Kidney tubule cell (primary cell): ENCODE measurements at regions not wholly inside any gene's neighbourhood (a gene's known extent, or its start where the extent isn't known, plus 50 kb on each side); places are given as distances from the start of the nearest gene placed in this dataset.

Experiments
- DNase-seq: peaks from one replicate; pipeline ENCODE4 v3.0.0-alpha.2; 2018; ENCODE audit warnings: low spot score

DNA sequence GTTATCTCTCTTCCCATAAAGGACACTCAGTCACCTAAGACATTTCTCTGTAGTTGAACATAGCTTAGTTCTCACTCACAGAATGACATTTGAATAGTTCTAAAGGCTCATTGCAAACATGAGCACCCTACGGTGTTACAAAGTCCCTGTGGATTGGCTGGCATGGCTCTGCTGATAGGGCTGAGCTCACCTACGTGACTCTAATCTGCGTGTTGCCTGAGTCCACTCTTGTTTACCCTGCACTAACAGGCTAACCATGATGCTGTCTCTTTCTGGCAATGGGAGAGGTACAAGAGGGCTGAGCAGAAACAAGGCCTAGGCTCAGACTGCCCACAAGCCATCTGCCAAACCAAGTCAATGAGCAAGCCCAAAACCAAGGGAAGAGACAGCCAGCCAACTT, 103.6 kb downstream of the PALM2AKAP2 start:
- no peak for DNase-seq

DNA sequence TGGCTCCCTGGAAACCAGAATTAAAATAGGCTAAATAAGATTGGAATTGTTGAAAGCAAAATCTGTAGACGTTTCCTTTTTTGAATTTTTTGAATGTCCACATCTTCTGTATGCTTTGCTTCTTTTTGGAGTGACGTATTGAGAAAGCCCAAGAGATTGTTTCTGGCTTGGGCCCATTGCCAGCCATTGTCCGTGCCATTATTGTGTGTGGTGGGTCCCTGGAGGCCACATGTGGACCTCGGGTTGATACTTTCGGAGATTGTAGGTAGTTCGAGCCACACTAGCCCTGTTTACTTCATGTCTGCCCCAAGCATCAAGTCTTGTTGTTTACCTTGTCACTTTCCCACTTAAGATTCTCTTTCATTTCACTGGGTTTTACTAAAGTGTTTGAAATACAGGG, 106.0 kb downstream of the PALM2AKAP2 start:
- no peak for DNase-seq

DNA sequence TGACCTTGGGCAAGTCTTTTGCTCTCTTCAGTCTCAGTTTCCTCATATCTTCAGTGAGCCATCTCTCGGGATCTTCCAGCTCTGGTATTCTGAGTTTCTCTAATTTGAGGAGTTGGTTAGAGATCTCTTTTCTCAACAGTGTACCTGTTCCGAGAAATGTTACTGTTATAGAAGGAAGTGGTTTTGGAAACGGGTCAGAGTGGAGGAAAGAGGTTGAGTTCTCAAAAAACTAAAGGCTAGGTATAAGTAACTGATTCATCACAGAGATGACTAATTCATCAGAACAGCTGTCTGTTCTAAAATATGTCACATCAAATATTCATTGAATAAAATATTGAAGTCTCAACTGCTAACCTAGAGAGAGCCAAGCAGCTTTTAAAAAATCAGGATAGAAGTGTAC, 106.6 kb downstream of the PALM2AKAP2 start:
- peak; percentile 20 for DNase-seq

DNA sequence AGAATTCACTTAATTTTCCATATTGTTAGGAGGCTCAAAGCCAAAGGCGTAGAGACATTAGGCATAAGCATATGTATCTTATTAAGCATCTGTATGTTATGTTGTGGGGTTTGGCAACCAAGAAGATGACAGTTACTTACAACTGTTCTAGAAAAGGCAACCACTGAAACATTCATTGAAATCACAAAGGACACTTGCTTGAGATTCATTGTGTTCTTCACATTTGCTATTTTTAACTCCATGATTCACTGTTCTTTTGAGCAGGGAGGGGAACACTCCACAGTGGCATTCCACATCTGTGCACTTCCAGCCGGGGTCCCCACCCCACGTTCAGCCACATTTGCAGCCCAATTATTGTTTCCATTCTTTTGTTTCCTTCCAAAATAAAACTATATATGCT, 107.1 kb downstream of the PALM2AKAP2 start:
- DNase-seq: peak; percentile 34

DNA sequence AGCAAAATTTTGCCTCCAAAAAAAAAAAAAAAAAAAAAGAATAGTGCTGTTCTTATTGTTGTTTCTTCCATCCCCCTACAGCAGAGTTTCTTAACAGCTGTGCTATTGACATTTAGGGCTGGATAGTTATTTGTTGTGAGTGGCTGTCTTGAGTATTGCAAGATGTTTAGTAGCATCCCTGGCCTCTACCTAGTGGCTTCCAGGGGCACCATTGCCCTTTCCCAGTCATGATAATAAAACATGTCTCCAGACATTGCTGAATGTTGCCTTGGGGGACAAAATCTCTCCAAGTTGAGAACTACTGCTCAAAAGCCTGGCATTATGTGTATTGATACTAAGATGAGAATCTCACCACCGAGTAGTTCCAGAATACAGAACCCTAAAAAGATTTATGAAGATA, 108.7 kb downstream of the PALM2AKAP2 start:
- no peak for DNase-seq

DNA sequence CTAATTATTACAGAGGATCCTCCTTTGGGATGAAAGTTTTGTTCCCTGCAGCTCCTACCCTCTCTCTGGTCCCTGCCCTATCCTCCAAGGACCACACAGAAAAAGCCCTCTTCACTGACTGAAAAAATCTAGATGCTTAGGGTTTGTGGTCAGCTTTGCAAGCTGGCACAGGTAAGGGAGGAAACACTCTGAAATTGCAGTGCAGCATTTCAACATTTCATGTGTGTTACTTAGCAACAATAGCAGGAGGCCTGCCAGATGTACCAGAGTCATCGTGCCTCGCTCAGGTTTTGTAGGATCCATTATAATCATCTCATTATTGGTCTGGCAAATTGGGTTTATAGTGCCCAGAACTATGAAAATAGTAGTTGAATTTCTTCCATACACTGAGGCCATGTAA, 109.5 kb downstream of the PALM2AKAP2 start:
- DNase-seq: no peak

DNA sequence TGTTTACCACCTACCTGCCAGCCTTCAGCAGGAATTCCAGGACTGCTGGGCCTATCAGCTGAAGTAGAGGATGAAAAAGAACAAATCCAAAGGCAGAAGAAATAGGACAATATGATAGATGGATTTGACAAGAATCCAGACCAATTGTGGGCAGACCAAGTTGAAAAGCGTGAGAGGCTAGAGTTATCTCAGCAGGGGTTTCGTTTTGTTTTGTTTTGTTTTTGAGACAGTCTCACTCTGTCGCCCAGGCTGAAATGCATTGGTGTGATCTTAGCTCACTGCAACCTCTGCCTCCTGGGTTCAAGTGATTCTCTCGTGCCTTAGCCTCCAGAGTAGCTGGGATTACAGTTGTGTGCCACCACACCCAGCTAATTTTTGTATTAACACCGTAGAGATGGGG, 113.2 kb downstream of the PALM2AKAP2 start:
- DNase-seq: no peak

DNA sequence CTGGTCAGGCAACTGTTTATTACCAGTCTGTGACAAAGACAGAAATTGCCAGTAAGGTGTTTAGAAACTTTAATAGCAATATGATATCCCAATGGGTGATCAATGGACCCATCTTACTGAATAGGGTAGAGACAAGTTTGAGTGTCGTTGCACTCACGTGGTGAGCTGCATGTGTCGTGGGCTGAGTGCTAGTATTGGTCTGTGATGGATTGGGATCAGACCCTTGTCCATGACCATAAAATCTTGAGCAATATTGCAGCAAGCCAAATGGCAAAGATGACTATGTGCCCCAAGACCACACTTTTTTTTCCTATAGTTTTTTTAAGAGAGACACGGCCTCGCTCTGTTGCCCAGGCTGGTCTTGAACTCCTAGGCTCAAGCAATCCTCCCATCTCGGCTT, 114.5 kb downstream of the PALM2AKAP2 start:
- no peak for DNase-seq

DNA sequence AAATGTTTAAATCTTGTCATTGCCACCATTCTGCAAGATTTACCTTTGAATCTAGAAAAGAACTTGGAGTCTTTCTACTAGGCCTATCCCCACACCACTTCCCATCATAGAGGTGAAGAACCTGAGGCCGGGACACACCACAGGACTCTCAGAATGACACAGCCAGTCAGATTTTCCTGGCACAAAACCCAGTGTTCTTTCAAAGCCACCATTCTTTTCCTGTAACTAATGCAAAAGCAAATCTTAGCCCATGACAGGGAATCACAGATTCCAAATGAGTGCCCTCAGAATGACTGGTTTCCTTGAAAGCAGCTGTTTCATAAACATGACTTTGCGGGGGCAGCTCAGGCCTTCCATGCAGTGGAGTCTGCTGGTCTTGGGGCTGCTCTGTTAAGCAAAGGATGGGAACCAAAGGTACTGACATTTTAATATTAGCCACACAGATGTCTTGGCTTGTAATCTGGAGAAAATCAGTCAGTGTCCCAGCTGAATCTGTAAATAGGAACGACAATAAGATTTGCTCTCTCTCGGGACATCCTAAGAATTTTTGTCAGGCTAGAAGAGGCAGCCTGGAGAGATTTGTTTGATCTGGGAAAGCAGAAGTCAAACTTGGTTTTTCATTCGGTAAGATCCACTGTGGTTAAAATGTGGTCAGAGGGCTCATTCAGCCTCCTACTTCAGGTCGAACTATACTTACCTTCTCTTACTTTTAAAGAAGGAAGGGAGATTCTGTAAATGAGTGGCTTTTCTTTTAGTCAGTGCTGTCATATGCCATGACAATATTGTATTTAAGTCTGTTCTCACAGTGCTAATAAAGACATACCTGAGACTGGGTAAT, 115.1 kb downstream of the PALM2AKAP2 start:
- peak; percentile 56 for DNase-seq

DNA sequence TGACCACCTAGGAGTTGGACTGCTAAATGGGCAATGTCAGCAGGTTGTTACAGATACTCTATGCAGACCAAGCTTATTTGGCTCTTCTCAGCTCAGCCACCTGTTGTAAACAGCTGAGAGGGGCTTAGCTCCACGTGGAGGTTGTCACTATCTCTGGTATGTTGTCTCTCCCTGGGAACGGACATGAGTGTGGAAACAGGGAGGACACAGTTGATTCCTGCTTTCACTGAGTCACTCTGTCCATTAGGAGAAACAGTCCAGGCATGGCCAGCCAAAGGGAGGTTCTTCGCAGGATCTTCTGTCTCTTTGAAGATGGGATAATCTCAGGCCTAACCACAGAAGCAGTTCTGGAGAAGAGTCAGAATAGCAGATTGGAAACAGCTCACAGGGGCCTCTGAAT, 121.2 kb downstream of the PALM2AKAP2 start:
- no peak for DNase-seq

DNA sequence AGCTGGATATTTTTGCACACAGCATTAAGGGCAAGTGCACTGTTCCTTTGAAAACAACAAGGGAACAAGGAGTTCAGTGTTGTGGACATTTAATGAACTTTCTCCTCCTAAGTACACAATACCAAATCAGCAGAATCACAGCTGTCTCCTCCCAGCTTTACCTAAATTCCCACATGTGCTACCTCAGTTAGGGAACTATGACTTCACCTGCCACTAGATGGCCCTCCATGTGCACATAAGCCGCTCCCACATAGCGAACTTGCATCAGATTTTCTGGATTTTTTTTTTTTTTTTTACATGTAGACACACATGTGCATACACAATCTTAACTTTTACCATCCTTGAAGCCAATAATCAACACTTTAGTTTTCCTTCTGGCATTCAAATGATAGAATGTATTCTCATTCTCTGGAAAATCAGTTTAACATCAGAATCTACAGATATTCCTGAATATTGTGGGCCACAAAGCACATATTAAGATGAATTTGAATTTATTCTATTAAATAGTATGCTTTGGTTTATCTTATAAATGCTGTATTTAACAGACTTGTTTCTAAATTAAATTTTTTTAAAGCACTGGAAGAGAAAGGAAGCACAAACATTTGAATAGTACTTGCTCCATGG, 123.6 kb downstream of the PALM2AKAP2 start:
- DNase-seq: peak; percentile 78

DNA sequence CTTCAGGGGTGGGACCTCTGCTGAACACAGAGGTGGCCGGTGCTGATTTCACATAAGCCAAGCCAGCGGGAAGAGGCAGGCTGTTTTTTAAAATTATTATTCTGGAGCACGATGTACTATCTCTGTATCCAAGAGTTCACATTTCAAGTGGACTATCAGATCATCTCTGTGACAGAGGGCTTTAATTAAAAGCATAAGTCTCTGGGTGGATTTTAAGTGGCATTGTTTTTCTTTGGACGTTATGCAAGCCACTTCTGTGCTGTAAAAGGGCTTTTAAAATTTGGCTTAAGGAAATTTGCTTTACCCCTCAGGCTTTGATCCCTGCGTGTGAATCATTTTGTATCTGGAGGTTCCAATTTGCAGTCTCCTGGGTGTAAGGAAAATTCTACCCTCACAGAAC, 124.7 kb downstream of the PALM2AKAP2 start:
- DNase-seq: no peak

DNA sequence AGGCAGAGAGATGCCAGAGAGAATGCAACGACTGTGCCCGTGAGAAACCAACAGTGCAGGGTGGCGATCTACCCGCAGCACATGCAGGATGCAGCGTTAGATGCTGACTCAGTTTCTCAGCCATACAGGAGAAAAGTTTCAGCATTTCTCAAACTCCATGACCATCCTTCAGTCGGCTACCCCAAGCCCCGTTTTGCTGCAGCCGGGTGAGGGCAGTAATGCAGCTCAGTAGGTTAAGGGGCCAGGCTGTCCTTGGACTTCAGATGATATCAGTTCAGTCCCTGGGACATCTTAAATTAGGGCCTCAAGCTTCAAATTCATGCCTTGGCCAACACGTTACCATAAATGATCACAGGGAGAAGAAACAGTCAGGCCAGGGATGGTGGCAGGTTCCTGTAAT, 125.5 kb downstream of the PALM2AKAP2 start:
- no peak for DNase-seq

DNA sequence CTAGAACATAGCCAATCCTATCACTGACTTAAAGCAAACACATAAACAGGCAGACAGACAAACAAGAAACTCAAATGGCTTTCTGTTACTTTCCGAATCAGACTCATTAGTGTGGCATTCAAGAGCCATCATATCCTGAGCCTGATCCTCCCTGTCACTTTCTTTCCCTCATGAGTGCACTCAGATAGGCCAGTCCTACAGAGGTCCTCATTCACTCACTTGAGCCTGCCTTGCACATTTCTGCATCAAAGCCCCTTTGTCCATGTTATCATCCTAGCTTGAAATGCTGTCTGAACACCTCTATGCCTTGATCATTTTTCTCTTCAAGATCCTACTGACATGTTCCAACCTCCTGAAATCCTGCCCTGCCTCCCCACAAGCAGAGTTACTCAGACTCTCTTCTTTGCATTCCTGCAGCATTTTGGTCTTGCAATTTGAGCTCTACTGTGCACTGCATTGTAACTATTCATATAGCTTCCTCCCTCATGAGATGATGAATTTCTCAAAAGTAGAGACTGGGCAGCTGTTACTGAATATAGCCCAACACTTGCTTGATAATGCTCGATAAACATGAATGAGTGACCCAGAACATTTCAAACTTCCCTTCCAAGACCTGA, 126.9 kb downstream of the PALM2AKAP2 start:
- DNase-seq: no peak

DNA sequence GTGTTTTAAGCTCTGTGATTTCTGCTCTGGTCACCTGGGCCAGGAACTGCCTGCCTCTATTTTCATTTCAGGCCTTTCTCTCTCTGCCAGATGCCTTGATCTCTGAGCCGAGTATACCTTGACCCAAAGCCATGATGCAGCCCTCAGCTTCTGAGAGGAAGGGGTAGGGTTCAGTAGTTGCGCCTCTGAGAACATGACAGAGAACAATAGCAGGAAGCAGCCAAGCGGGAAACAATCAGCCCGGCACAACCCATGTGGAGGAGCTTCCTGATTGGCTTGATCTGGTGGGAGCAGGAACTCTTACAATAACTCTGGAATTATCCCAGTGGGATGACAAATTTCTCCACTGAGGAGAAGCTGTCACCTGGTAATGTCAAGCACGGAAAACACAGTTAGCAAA, 127.4 kb downstream of the PALM2AKAP2 start:
- peak; percentile 66 for DNase-seq

DNA sequence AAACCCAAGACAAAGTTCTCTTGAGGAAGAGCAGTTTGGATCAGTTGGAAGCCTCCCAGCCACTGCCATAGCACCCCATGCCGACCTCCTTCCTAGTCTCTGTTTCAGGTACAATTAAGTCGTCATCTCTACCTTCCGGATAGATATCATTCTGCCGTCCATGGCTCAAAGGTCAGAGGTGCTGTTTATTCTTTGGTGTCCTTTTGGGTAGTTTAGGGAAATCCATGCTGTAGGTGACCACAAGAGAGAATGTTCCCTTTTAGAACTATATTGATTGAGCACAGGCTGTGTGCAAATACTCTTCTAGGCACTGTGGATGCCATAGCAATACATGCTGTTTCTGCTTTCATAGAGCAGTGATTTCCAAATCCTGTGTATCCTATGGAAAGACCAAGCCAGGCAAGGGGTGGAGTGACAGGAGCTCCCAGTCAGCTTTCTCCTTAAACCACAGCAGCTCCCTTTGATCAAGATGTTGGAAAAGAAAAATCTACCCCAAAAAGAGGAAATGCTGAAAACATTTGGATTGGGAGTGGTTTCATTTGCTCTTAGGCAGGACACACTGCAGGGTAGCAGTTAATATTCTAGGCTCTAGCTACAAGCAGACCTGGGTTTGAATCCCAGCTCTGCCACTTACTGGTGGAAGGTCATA, 127.9 kb downstream of the PALM2AKAP2 start:
- no peak for DNase-seq

DNA sequence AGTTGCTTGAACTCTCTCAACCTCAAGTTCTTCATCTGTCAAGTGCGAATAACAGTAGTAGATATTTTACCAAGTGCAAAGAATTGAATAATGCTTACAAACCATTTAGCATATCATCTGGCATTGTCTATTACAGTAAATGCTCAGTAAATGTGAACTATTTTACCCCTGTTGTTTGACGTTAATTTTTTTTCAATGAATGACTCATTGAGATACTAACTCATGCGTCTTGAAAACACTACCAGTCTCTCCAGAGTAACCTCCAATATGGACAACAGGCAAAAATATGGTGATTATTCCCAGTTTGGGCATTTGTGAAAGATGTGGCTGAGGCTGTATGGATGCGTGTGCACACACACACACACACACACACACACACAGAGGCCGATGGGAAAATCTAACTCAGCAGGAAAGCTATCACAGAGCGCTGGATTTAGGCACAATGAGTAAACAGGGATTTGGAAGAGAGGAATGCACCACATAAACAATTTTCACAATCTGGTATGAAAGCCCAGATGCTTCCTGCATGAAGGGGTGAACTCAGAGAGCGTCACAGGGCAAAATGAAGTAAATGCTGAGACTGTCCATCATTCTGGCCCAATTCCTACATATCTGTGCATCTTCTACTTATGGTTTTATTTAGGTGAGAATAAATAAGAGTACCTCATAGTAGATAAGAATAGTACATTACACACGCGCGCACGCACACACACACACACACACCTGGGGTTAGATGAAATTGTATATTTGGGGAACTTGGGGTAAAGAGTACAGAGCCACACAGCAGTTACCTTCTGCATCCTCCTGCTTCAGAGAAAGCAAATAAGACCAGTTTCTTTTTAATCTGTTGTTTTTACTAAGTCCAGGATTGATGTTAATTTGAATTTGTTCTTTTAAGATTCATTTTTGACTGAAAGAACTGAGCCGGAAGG, 128.7 kb downstream of the PALM2AKAP2 start:
- no peak for DNase-seq

DNA sequence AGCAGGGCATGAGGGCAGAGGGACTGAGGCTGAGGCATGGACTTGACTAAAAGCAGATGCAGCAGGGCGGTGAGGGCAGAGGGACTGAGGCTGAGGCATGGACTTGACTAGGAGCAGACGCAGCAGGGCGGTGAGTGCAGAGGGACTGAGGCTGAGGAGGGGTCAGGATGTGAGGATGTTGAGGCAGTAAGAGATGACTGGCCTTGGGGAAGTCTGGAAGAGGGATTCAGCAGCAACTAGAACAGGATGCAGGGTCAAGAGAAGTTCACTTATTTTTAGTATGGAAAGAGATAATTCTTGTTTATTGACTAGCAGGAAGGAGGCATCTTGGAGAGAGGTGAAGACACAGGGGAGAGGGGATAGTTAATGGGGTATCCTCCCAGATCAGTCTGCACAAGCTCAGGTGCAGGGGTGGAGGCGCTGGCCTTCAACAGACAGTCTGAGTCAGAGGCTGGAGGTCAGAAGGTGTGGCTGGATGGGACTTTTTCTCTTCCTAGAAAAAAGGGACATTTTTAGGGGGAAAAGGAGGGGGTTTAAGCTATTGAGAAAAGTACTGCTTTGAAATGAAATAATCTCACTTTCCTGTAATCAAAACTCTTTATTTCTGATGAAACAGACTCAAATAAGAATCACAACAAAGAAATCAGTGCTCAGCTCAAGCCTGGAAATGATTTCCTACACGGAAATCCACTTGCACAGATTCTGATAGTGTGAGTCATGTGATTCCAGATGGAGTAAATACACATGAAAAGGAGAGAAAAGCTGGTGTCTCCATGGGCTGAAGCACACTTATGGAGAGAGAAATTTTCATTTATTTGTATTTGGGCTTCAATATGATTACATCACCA, 130.9 kb downstream of the PALM2AKAP2 start:
- DNase-seq: peak; percentile 83

DNA sequence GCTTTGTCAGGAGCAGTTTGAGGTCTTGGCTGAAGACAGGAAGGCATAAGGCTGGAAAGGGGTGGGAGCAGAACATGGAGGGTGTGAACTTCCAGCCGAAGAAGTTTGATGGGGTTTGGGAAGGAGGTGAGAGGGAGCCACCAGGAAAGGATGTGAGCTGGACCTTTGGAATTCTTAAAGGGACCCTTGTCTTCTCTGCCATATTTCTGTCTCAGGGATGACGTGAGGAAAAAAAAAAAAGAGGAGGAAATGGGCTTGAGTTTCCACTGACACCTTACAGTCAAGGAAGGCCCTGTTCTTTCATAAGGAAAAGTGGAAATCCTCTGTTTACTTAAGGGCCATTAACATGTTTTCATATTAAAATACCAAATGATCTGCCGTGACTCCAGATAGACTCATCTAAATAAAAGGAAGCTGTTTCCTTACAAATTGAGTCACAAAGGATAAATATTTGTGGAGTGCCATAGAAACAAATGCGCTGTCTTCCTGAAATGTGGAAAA, 132.1 kb downstream of the PALM2AKAP2 start:
- DNase-seq: peak; percentile 79

DNA sequence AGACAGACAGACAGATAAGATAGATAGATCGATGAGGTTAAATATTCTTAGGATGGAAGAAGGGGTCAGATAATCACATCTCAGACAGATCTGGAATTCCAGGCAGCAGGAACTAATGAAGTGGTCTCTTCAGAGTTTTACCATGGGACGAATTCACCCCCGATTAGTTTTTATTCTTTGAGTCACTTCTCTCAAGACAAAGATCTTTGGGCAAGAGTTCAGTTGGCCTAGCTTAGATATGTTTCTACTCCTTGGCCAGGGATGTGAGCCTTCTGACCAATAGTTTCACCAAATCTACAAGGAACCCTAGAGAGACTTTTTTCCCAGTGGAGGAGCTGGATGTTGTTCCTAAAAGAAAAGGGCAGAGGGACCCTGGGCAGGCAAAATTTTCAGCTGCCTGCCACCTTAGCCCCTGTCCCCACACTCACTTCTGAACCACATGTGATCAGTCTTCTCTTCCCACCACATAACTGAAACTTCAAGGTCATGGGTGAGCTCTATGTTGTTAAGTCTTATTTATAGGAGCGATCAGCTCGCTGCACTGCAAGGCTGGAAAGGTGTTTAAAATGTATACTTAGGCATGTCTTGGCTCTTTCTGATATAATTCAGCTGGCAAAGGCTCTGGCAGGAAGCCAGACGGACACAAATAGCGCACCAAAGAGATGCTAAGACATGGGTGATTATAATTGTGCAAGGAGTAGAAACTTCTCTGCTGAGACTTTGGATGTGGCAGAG, 132.9 kb downstream of the PALM2AKAP2 start:
- DNase-seq: no peak
